Spleen (tissue), 7 donors: ENCODE measurements at regions not wholly inside any gene's neighbourhood (a gene's known extent, or its start where the extent isn't known, plus 50 kb on each side); places are given as distances from the start of the nearest gene placed in this dataset.

Source experiments
- CTCF ChIP-seq, 11 experiments: fragments of 200-600 bp in 7 of 11; fragments of 450-650 bp in 4 of 11; sonication (generic) in 4 of 11; IDR thresholded peaks in 8 of 11; conservative IDR thresholded peaks in 3 of 11; 1 replicate in 7 of 11; 2 replicates in 4 of 11; pipeline versions ENCODE4 v1.4.0 to v1.8.0; 2016 to 2021; ENCODE audit warnings: antibody characterized with exemption in 11 of 11, inconsistent platforms in 4 of 11, mild to moderate bottlenecking in 1 of 11
- POLR2A ChIP-seq, 3 donors: fragments of 450-650 bp; IDR thresholded peaks; one replicate each; pipeline ENCODE4 v1.5.1; 2017; ENCODE audit warnings: antibody characterized with exemption in 3 of 3, mild to moderate bottlenecking in 1 of 3
- donor health status: DM: no; HTN: no; CAD: no; lungs with moderate emphysema.
- donor health status: DM: no; HTN: no; CAD: no.
- donor health status: DM: no; HTN: no; CAD: no.

GRCh38 chrY:12310832-12311231 lies 390.2 kb upstream of the USP9Y start:
- no peak for TF ChIP-seq CTCF (IDR thresholded peaks at IDR 0.05 in 8 of 11, conservative IDR thresholded peaks at IDR 0.05 in 3 of 11)
- TF ChIP-seq POLR2A (IDR thresholded peaks at IDR 0.05) = no peak
